HG03025 (cell line): ENCODE measurements at regions not wholly inside any gene's neighbourhood (a gene's known extent, or its start where the extent isn't known, plus 50 kb on each side); places are given as distances from the start of the nearest gene placed in this dataset.
A peak's percentile ranks its signal among the peaks of the same experiment; 100 is the strongest.

ENCODE experiments used
- ATAC-seq: cut with Tn5 transposase; IDR thresholded peaks from one replicate; pipeline ENCODE4 v1.9.1; 2021; ENCODE audit warnings: mild to moderate bottlenecking, moderate library complexity; ENCODE audit not compliant: unreplicated experiment, low FRiP score

- ATAC-seq = no peak
These were observed 86.0 kb upstream of the CADM1 start for GRCh38 chr11:115590254-115590653.

DNA sequence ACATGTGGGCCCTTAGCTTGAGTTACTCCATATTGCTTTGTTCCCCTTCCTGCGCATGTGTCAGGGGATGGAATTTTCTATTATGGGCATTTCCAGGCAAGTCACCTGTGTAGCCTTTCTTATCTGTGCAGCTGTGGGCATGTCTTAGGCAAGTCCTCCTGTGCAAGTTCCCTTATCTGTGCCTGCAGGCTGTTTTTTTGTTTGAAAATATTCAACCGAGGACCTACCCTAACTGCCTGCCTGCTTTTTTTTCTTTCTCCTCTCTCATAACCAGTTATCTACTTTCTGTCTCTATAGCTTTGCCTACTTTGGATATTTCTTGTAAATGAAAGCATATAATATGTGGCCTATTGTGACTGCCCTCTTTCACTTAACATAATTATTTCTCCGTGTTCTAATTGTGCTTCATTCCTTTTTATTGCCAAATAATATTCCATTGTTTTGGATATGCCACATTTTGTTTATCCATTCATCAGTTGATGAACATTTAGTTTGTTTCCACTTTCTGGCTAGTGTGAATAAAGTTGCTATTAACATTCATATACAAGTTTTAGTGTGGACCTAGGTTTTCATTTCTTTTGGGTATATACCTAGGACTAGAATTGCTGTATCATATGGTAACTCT is 83.6 kb upstream of the CADM1 start:
- ATAC-seq = no peak

GRCh38 chr11:115585361-115586024 is 81.3 kb upstream of the CADM1 start:
- ATAC-seq = peak; percentile 79

- no peak for ATAC-seq
These were observed 77.8 kb upstream of the CADM1 start for GRCh38 chr11:115581871-115582639.

DNA sequence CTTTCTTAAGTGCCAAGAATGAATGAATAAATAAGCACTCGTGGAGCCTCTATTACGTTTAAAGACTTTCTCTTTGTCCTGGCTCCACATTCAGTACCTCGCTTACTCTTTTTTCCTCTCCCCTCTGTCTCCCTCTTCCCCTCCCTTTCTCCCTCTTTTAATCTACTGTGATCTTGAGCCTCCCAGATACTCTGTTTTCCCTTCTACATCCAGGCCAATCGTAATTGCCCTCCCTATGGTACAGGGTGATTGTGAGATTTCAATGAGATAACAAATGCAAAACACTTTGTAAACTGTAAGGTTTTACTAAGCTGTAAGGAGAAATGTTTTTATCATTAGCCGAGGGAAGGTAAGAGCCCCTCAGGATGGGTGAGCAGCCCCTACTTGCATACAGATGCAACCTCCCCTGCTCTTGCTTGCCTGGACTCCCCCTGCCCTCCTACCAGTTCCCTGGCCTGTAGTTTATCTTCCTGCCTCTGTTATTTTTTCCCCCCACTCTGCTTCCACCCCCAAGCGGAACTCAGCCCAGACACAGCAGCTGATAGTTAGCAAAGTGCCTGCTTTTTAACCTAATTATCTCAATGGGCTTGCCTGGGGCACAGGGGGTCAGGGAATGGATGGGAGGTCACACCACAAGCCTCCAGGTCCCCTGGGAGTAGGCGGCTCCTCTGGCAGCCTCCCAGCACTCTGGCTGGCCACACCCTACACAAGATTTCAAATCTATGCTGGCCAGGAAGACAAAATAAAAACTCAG is 76.9 kb upstream of the CADM1 start:
- ATAC-seq = no peak

DNA sequence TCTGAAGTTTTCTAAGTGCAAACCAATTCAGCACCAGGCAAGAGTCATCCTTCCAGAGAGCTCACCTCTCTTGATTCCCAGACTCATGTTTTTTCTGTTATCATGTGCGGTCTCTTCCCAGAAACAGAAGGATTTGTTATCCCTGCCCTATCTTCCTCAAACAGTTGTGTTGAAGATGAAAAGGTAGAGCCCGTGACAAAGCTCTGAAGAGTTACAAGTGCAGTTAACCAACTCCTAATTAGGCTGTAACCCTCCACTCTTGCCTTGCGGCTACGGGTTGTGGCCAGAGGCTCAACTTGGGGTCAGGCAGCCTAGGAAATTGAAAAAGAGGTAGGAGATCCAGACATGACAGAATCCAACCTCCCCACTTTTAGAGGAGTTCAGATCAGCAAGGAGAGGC is 76.2 kb upstream of the CADM1 start:
- ATAC-seq = no peak

DNA sequence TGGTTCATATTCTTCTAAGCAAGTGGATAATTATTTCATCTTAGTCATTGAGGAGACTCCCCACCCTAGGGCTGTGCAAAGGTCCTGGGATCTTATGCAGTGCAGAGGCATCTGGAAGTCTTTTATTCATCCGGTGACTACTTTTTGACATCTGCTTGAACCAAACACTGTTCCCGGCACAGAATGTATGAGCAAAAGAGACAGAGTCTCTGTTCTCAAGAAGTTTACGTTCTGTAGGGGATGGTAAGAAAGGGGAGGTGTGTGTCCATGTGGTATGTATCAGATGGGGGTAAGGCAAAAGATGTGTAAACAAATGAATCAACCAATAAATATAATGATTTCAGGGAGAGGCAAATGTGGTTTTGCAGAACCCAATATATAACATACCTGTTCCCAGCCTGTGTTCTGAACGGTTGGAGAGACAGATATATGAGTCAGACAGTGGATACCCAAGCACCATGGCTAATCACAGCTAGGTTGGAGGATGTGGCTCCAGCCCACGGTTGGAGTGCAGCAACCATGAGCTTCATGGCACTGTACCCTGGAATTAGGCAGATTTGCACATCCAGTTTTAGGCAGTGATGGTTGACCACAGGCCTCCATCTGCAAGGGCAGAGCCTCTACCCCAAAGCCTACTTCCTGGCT is 75.1 kb upstream of the CADM1 start:
- ATAC-seq = no peak

- no peak for ATAC-seq
These were observed 74.1 kb upstream of the CADM1 start for GRCh38 chr11:115578275-115578674.

- ATAC-seq = no peak
These were observed 73.5 kb upstream of the CADM1 start for GRCh38 chr11:115577701-115578100.

DNA sequence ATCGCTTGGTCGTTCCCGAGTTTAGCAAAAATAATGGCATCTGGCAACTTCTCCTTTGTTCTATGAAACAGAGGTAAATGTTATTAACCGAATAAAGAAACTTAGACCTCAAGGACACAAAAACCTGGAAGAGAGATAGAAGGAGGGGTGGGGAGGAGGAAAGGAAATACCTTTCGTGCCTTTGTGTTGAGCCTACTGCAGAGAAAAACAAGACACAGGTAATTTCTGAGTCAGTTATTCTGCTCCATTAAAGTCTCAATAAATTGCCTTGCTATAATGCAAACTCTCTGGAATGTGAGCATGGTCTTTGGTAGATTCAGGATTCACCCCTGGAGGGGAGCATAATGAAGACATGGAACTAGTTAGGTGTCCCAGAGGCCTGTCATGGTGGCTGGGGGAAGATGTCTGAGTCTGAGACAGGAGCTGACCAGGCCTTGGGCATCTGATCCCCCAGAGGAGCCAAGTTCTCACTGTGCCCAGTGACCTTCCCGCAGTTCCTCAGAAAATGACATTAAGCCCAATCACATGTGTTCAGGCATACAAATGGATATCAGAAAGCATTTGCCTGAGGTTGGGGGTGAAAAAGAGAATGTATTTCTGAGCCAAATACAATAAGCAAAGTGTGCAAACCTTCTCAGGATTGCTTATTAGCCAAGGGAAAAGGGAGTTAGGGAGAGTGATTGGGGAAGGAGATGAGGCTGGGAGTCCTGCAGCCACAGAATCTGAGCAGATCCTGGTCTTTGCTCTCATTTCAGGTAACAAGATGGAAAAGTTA is 72.6 kb upstream of the CADM1 start:
- no peak for ATAC-seq

DNA sequence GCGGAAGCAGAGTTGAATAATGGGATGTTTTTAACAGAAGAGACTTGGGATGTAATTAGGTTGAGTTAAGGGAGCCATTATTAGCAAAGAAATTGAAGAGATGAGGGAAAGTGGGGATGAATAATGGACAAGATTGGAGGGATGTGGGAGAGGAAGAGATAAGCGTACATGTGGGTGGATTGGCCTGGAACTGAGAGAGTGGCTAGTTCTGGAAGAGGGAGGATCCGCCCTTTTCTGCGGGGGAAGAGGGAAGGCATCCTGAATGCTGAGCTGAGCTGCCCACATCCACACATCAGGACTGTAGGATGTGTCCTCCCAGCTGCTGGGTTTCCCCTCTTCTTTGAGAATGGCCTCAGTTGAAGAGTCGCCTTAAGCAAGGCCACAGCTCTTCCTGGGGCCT is 68.3 kb upstream of the CADM1 start:
- ATAC-seq = no peak

DNA sequence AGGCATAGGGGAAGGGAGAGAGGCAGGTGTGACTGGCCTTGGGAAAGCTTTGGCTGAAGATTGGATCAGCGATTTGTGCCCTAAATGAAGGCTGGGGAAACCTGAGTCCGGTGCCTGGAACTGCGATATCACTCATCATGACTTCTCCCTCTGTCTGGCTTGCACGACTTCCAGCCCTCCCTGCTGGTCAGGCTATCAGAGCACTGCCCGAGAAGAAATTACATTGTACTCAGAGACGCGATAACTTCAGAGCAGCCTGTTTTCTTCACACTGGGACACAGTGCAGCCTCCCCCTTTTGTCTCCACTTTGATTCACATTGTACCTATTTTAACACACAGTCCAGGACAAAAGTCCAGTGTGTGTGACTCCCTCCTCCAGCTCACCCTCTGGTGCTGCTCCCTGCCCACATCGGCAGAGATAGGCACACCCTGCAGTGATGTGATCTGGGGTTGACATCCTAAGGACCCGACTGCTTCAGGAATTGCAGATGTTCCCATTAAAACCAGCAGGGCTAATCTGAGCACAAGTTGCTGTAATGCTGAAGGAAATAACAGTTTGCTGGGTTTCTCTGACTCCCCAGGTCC is 62.1 kb upstream of the CADM1 start:
- ATAC-seq = no peak

DNA sequence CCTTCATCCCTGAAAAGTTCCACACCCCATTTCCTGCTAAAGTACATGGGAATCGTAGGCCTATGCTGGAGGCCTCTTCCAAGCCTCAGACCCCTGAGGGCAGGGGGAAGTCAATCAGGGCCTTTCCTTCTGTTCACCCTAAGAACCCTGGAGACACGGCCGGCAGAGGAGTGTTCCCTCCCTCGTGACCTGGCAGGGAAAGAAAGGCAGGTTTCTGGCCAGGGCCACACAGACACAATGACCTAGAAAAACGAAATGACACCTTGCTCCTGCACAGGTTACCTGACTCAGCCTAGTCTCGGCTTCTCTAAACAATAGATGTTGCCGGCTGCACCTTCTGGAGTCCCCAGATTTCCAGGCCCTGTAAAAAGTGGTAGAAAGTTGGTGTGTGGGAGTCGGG is 60.6 kb upstream of the CADM1 start:
- no peak for ATAC-seq

- no peak for ATAC-seq
These were observed 56.9 kb upstream of the CADM1 start for GRCh38 chr11:115561116-115561515.

- no peak for ATAC-seq
These were observed 54.4 kb upstream of the CADM1 start for GRCh38 chr11:115558635-115559034.

- no peak for ATAC-seq
These were observed 53.5 kb upstream of the CADM1 start for GRCh38 chr11:115557681-115558080.

GRCh38 chr11:115556984-115557383 is 52.8 kb upstream of the CADM1 start:
- no peak for ATAC-seq

GRCh38 chr11:115555336-115556090 is 51.3 kb upstream of the CADM1 start:
- no peak for ATAC-seq
